Ammon's horn (tissue), 1 donor: ENCODE measurements at regions not wholly inside any gene's neighbourhood (a gene's known extent, or its start where the extent isn't known, plus 50 kb on each side); places are given as distances from the start of the nearest gene placed in this dataset.

Source experiments
- DNase-seq: peaks from one replicate; pipeline ENCODE4 v3.0.0-alpha.2; 2016; ENCODE audit warnings: low spot score

- no peak for DNase-seq
Observed at GRCh38 chr4:14177987-14178386, 550.5 kb upstream of the BOD1L1 start.

- no peak for DNase-seq
Observed at GRCh38 chr4:14178421-14178820, 550.9 kb upstream of the BOD1L1 start.

- DNase-seq: no peak
Observed at GRCh38 chr4:14180166-14180565, 552.6 kb upstream of the BOD1L1 start.

- DNase-seq: no peak
Observed at GRCh38 chr4:14180983-14181601, 553.6 kb upstream of the BOD1L1 start.

GRCh38 chr4:14182148-14182547 lies 554.6 kb upstream of the BOD1L1 start:
- DNase-seq: no peak

GRCh38 chr4:14184265-14184664 lies 556.7 kb upstream of the BOD1L1 start:
- DNase-seq: peak; percentile 41

- DNase-seq: no peak
Observed at GRCh38 chr4:14184767-14185166, 557.2 kb upstream of the BOD1L1 start.

- DNase-seq: no peak
Observed at GRCh38 chr4:14188214-14188613, 560.7 kb upstream of the BOD1L1 start.

GRCh38 chr4:14193601-14194000 lies 566.1 kb upstream of the BOD1L1 start:
- no peak for DNase-seq

- DNase-seq: peak; percentile 30
Observed at GRCh38 chr4:14196131-14196530, 568.6 kb upstream of the BOD1L1 start.

- no peak for DNase-seq
Observed at GRCh38 chr4:14215116-14215770, 587.7 kb upstream of the BOD1L1 start.

GRCh38 chr4:14217401-14217800 lies 589.9 kb upstream of the BOD1L1 start:
- no peak for DNase-seq

- DNase-seq: peak; percentile 90
Observed at GRCh38 chr4:14218641-14219040, 591.1 kb upstream of the BOD1L1 start.

- DNase-seq: no peak
Observed at GRCh38 chr4:14221176-14221575, 593.7 kb upstream of the BOD1L1 start.

GRCh38 chr4:14222377-14223029 lies 595.0 kb upstream of the BOD1L1 start:
- no peak for DNase-seq

GRCh38 chr4:14223461-14223860 lies 595.9 kb upstream of the BOD1L1 start:
- DNase-seq: no peak

GRCh38 chr4:14225688-14226207 lies 598.2 kb upstream of the BOD1L1 start:
- DNase-seq: no peak

GRCh38 chr4:14233126-14233525 lies 605.6 kb upstream of the BOD1L1 start:
- peak; percentile 56 for DNase-seq

GRCh38 chr4:14234307-14234706 lies 606.8 kb upstream of the BOD1L1 start:
- DNase-seq: no peak

GRCh38 chr4:14236359-14236758 lies 608.8 kb upstream of the BOD1L1 start:
- no peak for DNase-seq

- DNase-seq: no peak
Observed at GRCh38 chr4:14237911-14238310, 610.4 kb upstream of the BOD1L1 start.

GRCh38 chr4:14241574-14241973 lies 614.0 kb upstream of the BOD1L1 start:
- DNase-seq: no peak

GRCh38 chr4:14247767-14248166 lies 620.2 kb upstream of the BOD1L1 start:
- peak; percentile 80 for DNase-seq
